ENCODE measurements at regions not wholly inside any gene's neighbourhood (a gene's known extent, or its start where the extent isn't known, plus 50 kb on each side); places are given as distances from the start of the nearest gene placed in this dataset.
A peak's percentile ranks its signal among the peaks of the same experiment; 100 is the strongest.
"Not testable (repeated sequence)": the region's sequence is repeated elsewhere in the genome, so short reads cannot be mapped to it uniquely, and the experiment has no call there.

DNA sequence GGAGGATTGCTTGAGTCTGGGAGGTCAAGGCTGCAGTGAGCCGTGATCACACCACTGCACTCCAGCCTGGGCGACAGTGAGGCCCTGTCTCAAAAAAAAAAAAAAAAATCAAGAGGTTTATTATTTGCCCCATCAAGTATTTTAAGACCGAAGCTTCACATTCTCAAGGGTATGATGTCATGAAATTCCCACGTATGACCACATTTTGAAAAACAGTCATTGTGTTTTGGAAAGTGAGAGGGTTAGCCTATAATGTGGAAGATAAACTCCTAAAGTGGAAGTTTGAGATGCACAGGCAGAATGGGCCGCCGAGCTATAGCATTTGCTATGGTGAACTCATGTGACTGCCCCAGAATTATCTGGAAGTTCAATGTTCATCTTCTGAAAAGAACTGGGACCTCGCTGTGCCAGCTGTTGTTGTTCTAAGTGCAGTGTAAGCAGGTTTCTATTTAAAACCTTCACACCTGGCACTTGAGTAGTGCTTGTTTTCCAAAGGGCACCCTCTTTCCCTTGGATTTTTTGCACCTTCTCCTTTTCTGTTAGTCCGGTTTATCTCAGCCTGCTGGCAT lies 96.9 kb upstream of the SLC25A33 start:
- 82 to 91% (median 89%) methylated on average over 8 of the region's 8 CpGs for WGBS, 4 donors
- intact Hi-C loops (cut with DNase I), result no loop called here
- no peak for TF ChIP-seq POLR2A (IDR thresholded peaks at IDR 0.05)
- TF ChIP-seq, protein P1, sequence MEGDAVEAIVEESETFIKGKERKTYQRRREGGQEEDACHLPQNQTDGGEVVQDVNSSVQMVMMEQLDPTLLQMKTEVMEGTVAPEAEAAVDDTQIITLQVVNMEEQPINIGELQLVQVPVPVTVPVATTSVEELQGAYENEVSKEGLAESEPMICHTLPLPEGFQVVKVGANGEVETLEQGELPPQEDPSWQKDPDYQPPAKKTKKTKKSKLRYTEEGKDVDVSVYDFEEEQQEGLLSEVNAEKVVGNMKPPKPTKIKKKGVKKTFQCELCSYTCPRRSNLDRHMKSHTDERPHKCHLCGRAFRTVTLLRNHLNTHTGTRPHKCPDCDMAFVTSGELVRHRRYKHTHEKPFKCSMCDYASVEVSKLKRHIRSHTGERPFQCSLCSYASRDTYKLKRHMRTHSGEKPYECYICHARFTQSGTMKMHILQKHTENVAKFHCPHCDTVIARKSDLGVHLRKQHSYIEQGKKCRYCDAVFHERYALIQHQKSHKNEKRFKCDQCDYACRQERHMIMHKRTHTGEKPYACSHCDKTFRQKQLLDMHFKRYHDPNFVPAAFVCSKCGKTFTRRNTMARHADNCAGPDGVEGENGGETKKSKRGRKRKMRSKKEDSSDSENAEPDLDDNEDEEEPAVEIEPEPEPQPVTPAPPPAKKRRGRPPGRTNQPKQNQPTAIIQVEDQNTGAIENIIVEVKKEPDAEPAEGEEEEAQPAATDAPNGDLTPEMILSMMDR (IDR thresholded peaks at IDR 0.05), result no peak
- Histone ChIP-seq H3K4me1 (replicated peaks in 1 of 2) (no peaks in the 10 kb centered on the region), H3K27me3 (no peaks in the 10 kb centered on the region), H3K4me3 (no peak overlapping the region), H3K27ac (no peak overlapping the region), H3K36me3 (replicated peaks in 1 of 2) (no peaks in the 10 kb centered on the region), H3K9me3 (replicated peaks in 1 of 3) (no peaks in the 10 kb centered on the region)
- DNase-seq, result no peak

DNA sequence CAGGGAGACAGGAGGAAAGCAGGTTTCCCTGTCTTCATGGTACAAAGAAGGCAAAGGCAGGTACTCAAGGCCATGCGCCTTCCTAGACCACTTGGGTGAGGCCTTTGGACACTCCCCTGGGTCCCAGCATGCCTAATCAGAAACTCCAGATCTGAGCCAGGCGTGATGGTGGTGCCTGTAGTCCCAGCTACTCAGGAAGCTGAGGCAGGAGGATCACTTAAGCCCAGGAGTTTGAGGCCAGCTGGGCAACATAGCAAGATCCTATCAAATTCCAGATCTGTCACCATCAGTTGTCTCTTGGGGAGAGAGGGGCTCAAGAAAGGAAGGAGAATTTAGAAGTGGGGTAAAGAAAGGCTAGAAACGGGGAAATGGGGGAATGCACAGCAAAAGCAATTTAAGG lies 96.3 kb upstream of the SLC25A33 start:
- whole genome bisulfite sequencing, 4 donors, result 80 to 92% (median 85%) methylated on average over 3 of the region's 3 CpGs
- DNase-seq, result no peak
- no peak overlapping the region for H3K27ac ChIP-seq
- H3K4me3 ChIP-seq, result no peak overlapping the region
- intact Hi-C loops (cut with DNase I), result no loop called here
- no peaks in the 10 kb centered on the region for H3K4me1 ChIP-seq (replicated peaks in 1 of 2)
- no peaks in the 10 kb centered on the region for H3K36me3 ChIP-seq (replicated peaks in 1 of 2)
- H3K27me3 ChIP-seq, result no peaks in the 10 kb centered on the region
- TF ChIP-seq, protein P1 (IDR thresholded peaks at IDR 0.05), result no peak
- TF ChIP-seq POLR2A (IDR thresholded peaks at IDR 0.05), result no peak
- H3K9me3 ChIP-seq (replicated peaks in 1 of 3), result no peaks in the 10 kb centered on the region

DNA sequence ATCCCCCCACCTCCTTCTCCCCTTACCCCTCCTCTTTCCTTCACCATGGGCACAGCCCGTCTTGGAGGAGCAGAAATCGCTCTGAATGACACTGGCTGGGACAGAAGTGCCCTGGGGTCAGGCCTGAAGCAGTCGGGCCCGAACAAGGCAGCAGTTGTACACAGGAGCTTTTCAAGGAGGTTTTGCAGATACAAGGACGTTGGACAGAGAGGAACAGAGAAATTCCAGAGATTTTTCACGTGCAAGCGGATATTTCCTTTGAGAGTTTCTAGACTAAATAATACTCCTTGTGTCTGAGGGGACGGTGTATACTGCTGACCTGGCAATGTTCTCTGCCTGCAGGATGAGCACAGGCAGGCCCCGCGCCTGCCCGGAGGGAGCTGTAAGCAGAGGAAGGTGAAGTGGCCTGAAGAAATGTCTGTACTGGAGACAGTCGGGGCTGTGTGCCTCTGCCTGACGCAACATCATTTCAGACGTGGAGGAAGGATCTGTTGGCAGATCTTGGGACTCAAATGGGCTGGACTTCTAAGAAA lies 95.3 kb upstream of the SLC25A33 start:
- no peaks in the 10 kb centered on the region for H3K27me3 ChIP-seq
- TF ChIP-seq, protein P1 (IDR thresholded peaks at IDR 0.05), result no peak
- TF ChIP-seq POLR2A (IDR thresholded peaks at IDR 0.05), result no peak
- H3K9me3 ChIP-seq (replicated peaks in 1 of 3), result no peaks in the 10 kb centered on the region
- H3K4me3 ChIP-seq, result no peak overlapping the region
- H3K4me1 ChIP-seq (replicated peaks in 1 of 2), result peaks cover 0 to 4% of the 10 kb centered on the region in 2 donors
- no peaks in the 10 kb centered on the region for H3K36me3 ChIP-seq (replicated peaks in 1 of 2)
- H3K27ac ChIP-seq, result peak overlapping the region in 1 of 5 donors; percentile 34
- intact Hi-C loops (cut with DNase I), result no loop called here
- 45 to 65% (median 56%) methylated on average over 14 of the region's 14 CpGs for WGBS, 4 donors
- peak in 1 of 7 donors; percentile 33 for DNase-seq

DNA sequence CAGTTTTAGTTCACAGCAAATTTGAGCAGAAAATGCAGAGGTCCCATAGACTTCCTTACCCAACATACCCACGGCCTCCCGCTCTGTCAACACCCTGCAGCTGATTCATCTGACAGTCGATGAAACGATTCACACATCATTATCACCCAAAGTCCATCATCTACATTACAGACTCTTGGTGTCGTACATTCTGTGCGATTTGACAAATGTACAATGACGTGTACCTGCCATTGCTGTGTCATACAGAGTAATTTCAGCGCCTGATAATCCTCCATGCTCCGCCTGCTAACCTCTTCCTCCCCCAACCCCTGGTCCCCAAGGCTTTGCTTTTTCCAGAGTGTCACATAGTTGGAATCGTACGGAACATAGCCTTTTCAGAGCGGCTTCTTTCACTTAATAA lies 94.7 kb upstream of the SLC25A33 start:
- Histone ChIP-seq H3K27me3 (no peaks in the 10 kb centered on the region), H3K36me3 (replicated peaks in 1 of 2) (no peaks in the 10 kb centered on the region), H3K4me3 (no peak overlapping the region), H3K4me1 (replicated peaks in 1 of 2) (peaks cover 0 to 5% of the 10 kb centered on the region in 2 donors), H3K27ac (no peak overlapping the region), H3K9me3 (replicated peaks in 1 of 3) (no peaks in the 10 kb centered on the region)
- intact Hi-C loops (cut with DNase I), result no loop called here
- TF ChIP-seq, protein P1 (IDR thresholded peaks at IDR 0.05), result no peak
- TF ChIP-seq POLR2A (IDR thresholded peaks at IDR 0.05), result no peak
- no peak for DNase-seq
- 90 to 94% (median 92%) methylated on average over 12 of the region's 12 CpGs for WGBS, 4 donors

DNA sequence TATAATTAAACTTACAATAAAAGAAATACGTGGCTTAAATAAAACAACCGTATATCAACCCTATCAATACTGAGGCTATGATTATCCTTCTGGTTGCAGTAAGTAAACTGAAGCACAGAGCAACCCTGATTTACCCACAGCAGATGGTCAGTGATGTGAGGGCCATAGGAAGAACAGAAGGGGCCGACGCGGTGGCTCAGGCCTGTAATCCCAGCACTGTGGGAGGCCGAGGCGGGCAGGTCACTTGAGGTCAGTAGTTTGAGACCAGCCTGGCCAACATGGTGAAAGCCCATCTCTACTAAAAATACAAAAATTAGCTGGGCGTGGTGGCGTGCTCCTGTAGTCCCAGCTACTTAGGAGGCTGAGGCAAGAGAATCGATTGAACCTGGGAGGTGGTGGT lies 94.2 kb upstream of the SLC25A33 start:
- H3K27me3 ChIP-seq; H3K36me3 ChIP-seq (replicated peaks in 1 of 2); H3K9me3 ChIP-seq (replicated peaks in 1 of 3); H3K27ac ChIP-seq; H3K4me3 ChIP-seq; intact Hi-C loops (cut with DNase I); DNase-seq; H3K4me1 ChIP-seq (replicated peaks in 1 of 2): not testable (repeated sequence)
- 91 to 95% (median 93%) methylated on average over 10 of the region's 10 CpGs for WGBS, 4 donors

Measured in adrenal gland (tissue), 9 donors.